ENCODE measurements at regions not wholly inside any gene's neighbourhood (a gene's known extent, or its start where the extent isn't known, plus 50 kb on each side); places are given as distances from the start of the nearest gene placed in this dataset.

DNA sequence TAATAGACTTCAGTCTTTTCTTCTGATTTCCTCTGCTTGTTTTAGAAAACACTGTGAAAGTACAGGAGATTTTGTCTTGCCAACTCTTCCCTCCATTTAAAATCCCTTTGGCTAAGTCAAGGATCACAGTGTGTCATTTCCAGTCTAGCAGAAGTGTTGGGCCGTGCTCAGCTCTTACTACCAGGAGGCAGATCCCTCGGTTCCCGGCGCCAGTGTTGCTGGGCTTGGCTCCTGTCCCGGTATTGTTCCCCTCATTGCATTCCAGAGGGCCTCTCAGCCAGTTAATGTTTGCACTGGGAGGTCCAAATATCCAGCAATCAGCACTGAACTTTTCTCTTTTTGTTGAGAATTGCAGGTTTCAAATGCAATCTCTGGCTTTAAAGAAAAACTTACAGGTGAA is 612.1 kb upstream of the MGMT start (continued):
- TF ChIP-seq SALL1 (CRISPR knock-in tag; IDR thresholded peaks at IDR 0.05) = 0 out of 2 replicates have a peak, but pooled peaks have one; percentile 21
- no peak for TF ChIP-seq SIX4 (CRISPR knock-in tag; IDR thresholded peaks at IDR 0.05)
- TF ChIP-seq ZSCAN12 (CRISPR knock-in tag; IDR thresholded peaks at IDR 0.05) = no peak
- TF ChIP-seq TBP (CRISPR knock-in tag; IDR thresholded peaks at IDR 0.05) = no peak
- no peak for TF ChIP-seq SOX6 (IDR thresholded peaks at IDR 0.05)
- TF ChIP-seq SOX6 (CRISPR knock-in tag; IDR thresholded peaks at IDR 0.05) = peak; percentile 88
- TF ChIP-seq, protein P1, sequence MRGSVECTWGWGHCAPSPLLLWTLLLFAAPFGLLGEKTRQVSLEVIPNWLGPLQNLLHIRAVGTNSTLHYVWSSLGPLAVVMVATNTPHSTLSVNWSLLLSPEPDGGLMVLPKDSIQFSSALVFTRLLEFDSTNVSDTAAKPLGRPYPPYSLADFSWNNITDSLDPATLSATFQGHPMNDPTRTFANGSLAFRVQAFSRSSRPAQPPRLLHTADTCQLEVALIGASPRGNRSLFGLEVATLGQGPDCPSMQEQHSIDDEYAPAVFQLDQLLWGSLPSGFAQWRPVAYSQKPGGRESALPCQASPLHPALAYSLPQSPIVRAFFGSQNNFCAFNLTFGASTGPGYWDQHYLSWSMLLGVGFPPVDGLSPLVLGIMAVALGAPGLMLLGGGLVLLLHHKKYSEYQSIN (CRISPR knock-in tag; IDR thresholded peaks at IDR 0.05; ENCODE audit: borderline replicate concordance) = no peak
- TF ChIP-seq ETV5 (CRISPR knock-in tag; IDR thresholded peaks at IDR 0.05; ENCODE audit: borderline replicate concordance) = no peak
- TF ChIP-seq ZNF792 (CRISPR knock-in tag; IDR thresholded peaks at IDR 0.05) = no peak
- TF ChIP-seq ZMYM2 (CRISPR knock-in tag; IDR thresholded peaks at IDR 0.05) = no peak
- no peak for TF ChIP-seq ZNF720 (CRISPR knock-in tag; IDR thresholded peaks at IDR 0.05)
- TF ChIP-seq ZNF841 (CRISPR knock-in tag; IDR thresholded peaks at IDR 0.05; ENCODE audit: borderline replicate concordance) = no peak
- no peak for TF ChIP-seq FOXA1 (IDR thresholded peaks at IDR 0.05)
- no peak for TF ChIP-seq FOXA1 (CRISPR knock-in tag; IDR thresholded peaks at IDR 0.05)
- no peak for TF ChIP-seq MYNN (CRISPR knock-in tag; IDR thresholded peaks at IDR 0.05; ENCODE audit: low read depth)
- TF ChIP-seq HNF4A (CRISPR knock-in tag; IDR thresholded peaks at IDR 0.05) = peak; percentile 37
- TF ChIP-seq, protein P2, sequence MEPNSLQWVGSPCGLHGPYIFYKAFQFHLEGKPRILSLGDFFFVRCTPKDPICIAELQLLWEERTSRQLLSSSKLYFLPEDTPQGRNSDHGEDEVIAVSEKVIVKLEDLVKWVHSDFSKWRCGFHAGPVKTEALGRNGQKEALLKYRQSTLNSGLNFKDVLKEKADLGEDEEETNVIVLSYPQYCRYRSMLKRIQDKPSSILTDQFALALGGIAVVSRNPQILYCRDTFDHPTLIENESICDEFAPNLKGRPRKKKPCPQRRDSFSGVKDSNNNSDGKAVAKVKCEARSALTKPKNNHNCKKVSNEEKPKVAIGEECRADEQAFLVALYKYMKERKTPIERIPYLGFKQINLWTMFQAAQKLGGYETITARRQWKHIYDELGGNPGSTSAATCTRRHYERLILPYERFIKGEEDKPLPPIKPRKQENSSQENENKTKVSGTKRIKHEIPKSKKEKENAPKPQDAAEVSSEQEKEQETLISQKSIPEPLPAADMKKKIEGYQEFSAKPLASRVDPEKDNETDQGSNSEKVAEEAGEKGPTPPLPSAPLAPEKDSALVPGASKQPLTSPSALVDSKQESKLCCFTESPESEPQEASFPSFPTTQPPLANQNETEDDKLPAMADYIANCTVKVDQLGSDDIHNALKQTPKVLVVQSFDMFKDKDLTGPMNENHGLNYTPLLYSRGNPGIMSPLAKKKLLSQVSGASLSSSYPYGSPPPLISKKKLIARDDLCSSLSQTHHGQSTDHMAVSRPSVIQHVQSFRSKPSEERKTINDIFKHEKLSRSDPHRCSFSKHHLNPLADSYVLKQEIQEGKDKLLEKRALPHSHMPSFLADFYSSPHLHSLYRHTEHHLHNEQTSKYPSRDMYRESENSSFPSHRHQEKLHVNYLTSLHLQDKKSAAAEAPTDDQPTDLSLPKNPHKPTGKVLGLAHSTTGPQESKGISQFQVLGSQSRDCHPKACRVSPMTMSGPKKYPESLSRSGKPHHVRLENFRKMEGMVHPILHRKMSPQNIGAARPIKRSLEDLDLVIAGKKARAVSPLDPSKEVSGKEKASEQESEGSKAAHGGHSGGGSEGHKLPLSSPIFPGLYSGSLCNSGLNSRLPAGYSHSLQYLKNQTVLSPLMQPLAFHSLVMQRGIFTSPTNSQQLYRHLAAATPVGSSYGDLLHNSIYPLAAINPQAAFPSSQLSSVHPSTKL (CRISPR knock-in tag; IDR thresholded peaks at IDR 0.05) = 0 out of 2 replicates have a peak, but pooled peaks have one; percentile 15
- no peak for TF ChIP-seq RORA (CRISPR knock-in tag; IDR thresholded peaks at IDR 0.05)
- TF ChIP-seq NFRKB (IDR thresholded peaks at IDR 0.05) = no peak
- TF ChIP-seq ZNF839 (CRISPR knock-in tag; IDR thresholded peaks at IDR 0.05; ENCODE audit: borderline replicate concordance) = no peak
- TF ChIP-seq SUZ12 (IDR thresholded peaks at IDR 0.05; ENCODE audit: low read depth, low read length) = no peak
- no peak for TF ChIP-seq NAIF1 (CRISPR knock-in tag; IDR thresholded peaks at IDR 0.05; ENCODE audit: borderline replicate concordance)
- TF ChIP-seq DNMT1 (CRISPR knock-in tag; IDR thresholded peaks at IDR 0.05) = no peak
- 0 out of 2 replicates have a peak, but pooled peaks have one; percentile 13 for TF ChIP-seq SP5 (CRISPR knock-in tag; IDR thresholded peaks at IDR 0.05; ENCODE audit: borderline replicate concordance, low read depth)
- 0 out of 2 replicates have a peak, but pooled peaks have one; percentile 30 for TF ChIP-seq SOX13 (IDR thresholded peaks at IDR 0.05)
- TF ChIP-seq SOX13 (CRISPR knock-in tag; conservative IDR thresholded peaks at IDR 0.05 in 1 of 2, IDR thresholded peaks at IDR 0.05 in 1 of 2) = peak in 1 of 2 experiments; percentile 92; a peak in 2 of 4 replicates
- no peak for TF ChIP-seq RFX1 (IDR thresholded peaks at IDR 0.05)
- no peak for TF ChIP-seq ZNF501 (CRISPR knock-in tag; IDR thresholded peaks at IDR 0.05)
- TF ChIP-seq TEAD2 (CRISPR knock-in tag; IDR thresholded peaks at IDR 0.05) = no peak
- no peak for TF ChIP-seq FOXC1 (CRISPR knock-in tag; IDR thresholded peaks at IDR 0.05; ENCODE audit: borderline replicate concordance)

Data from HepG2 (cell line).